ENCODE measurements at regions not wholly inside any gene's neighbourhood (a gene's known extent, or its start where the extent isn't known, plus 50 kb on each side); places are given as distances from the start of the nearest gene placed in this dataset.

DNA sequence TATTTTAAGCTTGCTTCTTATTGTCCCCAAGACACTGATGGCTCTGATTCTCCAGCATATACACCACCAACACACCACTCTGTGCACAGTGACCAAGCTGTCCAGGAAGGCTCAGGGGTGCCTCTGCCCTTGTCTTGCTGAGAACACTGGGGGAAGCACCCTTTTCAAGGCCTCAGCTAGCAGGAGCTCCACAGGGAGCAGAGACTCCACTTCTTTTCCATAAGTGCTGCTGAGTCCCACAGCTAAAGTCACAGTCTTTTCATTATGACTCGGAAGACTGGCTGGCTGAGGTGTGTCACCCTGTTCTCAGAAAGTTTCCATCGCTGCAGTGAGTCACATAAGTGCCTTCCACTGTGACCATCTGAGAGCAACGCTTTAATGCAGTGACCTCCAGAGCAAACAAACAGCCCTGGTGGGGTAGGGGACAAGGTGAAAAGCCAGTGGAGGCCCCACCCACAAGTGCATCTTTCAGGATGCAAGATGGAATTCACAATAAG is 226.9 kb upstream of the CHRNA7 start:
- TF ChIP-seq, protein P1, sequence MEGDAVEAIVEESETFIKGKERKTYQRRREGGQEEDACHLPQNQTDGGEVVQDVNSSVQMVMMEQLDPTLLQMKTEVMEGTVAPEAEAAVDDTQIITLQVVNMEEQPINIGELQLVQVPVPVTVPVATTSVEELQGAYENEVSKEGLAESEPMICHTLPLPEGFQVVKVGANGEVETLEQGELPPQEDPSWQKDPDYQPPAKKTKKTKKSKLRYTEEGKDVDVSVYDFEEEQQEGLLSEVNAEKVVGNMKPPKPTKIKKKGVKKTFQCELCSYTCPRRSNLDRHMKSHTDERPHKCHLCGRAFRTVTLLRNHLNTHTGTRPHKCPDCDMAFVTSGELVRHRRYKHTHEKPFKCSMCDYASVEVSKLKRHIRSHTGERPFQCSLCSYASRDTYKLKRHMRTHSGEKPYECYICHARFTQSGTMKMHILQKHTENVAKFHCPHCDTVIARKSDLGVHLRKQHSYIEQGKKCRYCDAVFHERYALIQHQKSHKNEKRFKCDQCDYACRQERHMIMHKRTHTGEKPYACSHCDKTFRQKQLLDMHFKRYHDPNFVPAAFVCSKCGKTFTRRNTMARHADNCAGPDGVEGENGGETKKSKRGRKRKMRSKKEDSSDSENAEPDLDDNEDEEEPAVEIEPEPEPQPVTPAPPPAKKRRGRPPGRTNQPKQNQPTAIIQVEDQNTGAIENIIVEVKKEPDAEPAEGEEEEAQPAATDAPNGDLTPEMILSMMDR (IDR thresholded peaks at IDR 0.05), result no peak
- no peak for TF ChIP-seq POLR2A (IDR thresholded peaks at IDR 0.05)
